ENCODE measurements at regions not wholly inside any gene's neighbourhood (a gene's known extent, or its start where the extent isn't known, plus 50 kb on each side); places are given as distances from the start of the nearest gene placed in this dataset.

- intact Hi-C loops (cut with DNase I), result no loop called here
- H3K4me3 ChIP-seq, result no peak overlapping the region
- 87% methylated on average over 4 of the region's 5 CpGs for WGBS (ENCODE audit: insufficient coverage, low coverage, low lambda C conversion rate, missing lambda C conversion rate)
- H3K27me3 ChIP-seq, result no peaks in the 10 kb centered on the region
- H3K36me3 ChIP-seq, result no peaks in the 10 kb centered on the region
- no peak overlapping the region for H3K27ac ChIP-seq
- TF ChIP-seq CTCF (IDR thresholded peaks at IDR 0.05) (no peak), POLR2A (IDR thresholded peaks at IDR 0.05) (no peak)
- ATAC-seq (no peak), DNase-seq (no peak)
- no peaks in the 10 kb centered on the region for H3K9me3 ChIP-seq
- H3K4me1 ChIP-seq, result no peaks in the 10 kb centered on the region
These were observed 410.4 kb upstream of the AUTS2 start for GRCh38 chr7:69187824-69188333.

GRCh38 chr7:69189406-69189805 lies 408.9 kb upstream of the AUTS2 start:
- H3K4me3 ChIP-seq, result no peak overlapping the region
- no peaks in the 10 kb centered on the region for H3K4me1 ChIP-seq
- DNase-seq (no peak), ATAC-seq (no peak)
- 95% methylated on average over 3 of the region's 3 CpGs for WGBS (ENCODE audit: insufficient coverage, low coverage, low lambda C conversion rate, missing lambda C conversion rate)
- H3K27ac ChIP-seq, result no peak overlapping the region
- H3K9me3 ChIP-seq, result no peaks in the 10 kb centered on the region
- no peaks in the 10 kb centered on the region for H3K36me3 ChIP-seq
- TF ChIP-seq POLR2A (IDR thresholded peaks at IDR 0.05), result no peak
- TF ChIP-seq CTCF (IDR thresholded peaks at IDR 0.05), result no peak
- intact Hi-C loops (cut with DNase I), result no loop called here
- H3K27me3 ChIP-seq, result no peaks in the 10 kb centered on the region

- Histone ChIP-seq H3K4me3 (no peak overlapping the region), H3K4me1 (no peaks in the 10 kb centered on the region), H3K27me3 (no peaks in the 10 kb centered on the region), H3K9me3 (no peaks in the 10 kb centered on the region), H3K36me3 (no peaks in the 10 kb centered on the region), H3K27ac (no peak overlapping the region)
- TF ChIP-seq POLR2A (IDR thresholded peaks at IDR 0.05), result no peak
- TF ChIP-seq CTCF (IDR thresholded peaks at IDR 0.05), result no peak
- DNase-seq (no peak), ATAC-seq (no peak)
- WGBS (ENCODE audit: insufficient coverage, low coverage, low lambda C conversion rate, missing lambda C conversion rate), result 79% methylated on average over 5 of the region's 5 CpGs
- intact Hi-C loops (cut with DNase I), result no loop called here
These were observed 408.2 kb upstream of the AUTS2 start for GRCh38 chr7:69190025-69190424.

GRCh38 chr7:69190763-69191162 lies 407.5 kb upstream of the AUTS2 start:
- no peak overlapping the region for H3K27ac ChIP-seq
- peak in 3 of 4 donors; percentile 52 to 54 (median 52) for ATAC-seq
- TF ChIP-seq POLR2A (IDR thresholded peaks at IDR 0.05), result no peak
- TF ChIP-seq CTCF (IDR thresholded peaks at IDR 0.05), result no peak
- H3K9me3 ChIP-seq, result no peaks in the 10 kb centered on the region
- H3K36me3 ChIP-seq, result no peaks in the 10 kb centered on the region
- no peaks in the 10 kb centered on the region for H3K4me1 ChIP-seq
- intact Hi-C loops (cut with DNase I), result no loop called here
- no peak overlapping the region for H3K4me3 ChIP-seq
- WGBS (ENCODE audit: insufficient coverage, low coverage, low lambda C conversion rate, missing lambda C conversion rate), result 46% methylated on average over 2 of the region's 2 CpGs
- H3K27me3 ChIP-seq, result no peaks in the 10 kb centered on the region
- no peak for DNase-seq

GRCh38 chr7:69192134-69192533 lies 406.1 kb upstream of the AUTS2 start:
- TF ChIP-seq POLR2A (IDR thresholded peaks at IDR 0.05), result no peak
- TF ChIP-seq CTCF (IDR thresholded peaks at IDR 0.05), result no peak
- Histone ChIP-seq H3K27me3 (no peaks in the 10 kb centered on the region), H3K27ac (no peak overlapping the region), H3K9me3 (no peaks in the 10 kb centered on the region), H3K4me3 (no peak overlapping the region), H3K36me3 (no peaks in the 10 kb centered on the region), H3K4me1 (no peaks in the 10 kb centered on the region)
- intact Hi-C loops (cut with DNase I), result no loop called here
- DNase-seq, result no peak
- ATAC-seq, result no peak
- 82% methylated on average over 3 of the region's 3 CpGs for WGBS (ENCODE audit: insufficient coverage, low coverage, low lambda C conversion rate, missing lambda C conversion rate)
